HG03571 (cell line): ENCODE measurements at regions not wholly inside any gene's neighbourhood (a gene's known extent, or its start where the extent isn't known, plus 50 kb on each side); places are given as distances from the start of the nearest gene placed in this dataset.

Experiments
- ATAC-seq: cut with Tn5 transposase; IDR thresholded peaks from one replicate; pipeline ENCODE4 v1.9.1; 2021; ENCODE audit not compliant: unreplicated experiment

GRCh38 chrX:109926743-109927662, 75.9 kb upstream of the TMEM164 start:
- ATAC-seq: no peak

DNA sequence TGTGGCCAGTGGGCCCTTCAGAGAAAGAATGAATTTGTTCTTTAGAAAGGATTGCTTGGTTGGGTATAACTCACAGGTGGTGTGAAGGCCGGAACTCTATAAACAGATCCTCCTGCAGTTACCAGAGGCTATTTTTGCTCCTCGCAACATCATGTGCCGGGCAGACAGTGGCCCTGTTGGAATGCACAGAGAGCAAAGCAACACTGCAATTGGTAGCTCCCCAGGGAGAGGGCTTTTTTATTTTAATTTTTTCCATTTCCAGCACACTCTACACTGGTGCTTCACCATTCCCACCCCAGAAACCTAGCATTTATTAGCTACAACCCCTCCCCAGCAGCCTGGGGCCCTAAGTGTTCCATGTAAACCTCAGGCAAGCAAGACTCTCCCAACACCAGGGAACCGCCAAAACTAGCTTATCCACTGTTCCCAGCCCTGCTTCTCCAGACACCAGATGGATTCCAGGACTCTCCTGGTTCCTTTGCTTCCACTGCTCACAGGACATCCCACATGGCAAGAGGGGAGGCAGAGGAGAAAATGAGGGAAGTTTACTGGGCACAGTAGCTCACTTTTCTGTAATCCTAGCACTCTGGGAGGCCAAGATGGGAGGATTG, 75.1 kb upstream of the TMEM164 start:
- ATAC-seq: no peak

DNA sequence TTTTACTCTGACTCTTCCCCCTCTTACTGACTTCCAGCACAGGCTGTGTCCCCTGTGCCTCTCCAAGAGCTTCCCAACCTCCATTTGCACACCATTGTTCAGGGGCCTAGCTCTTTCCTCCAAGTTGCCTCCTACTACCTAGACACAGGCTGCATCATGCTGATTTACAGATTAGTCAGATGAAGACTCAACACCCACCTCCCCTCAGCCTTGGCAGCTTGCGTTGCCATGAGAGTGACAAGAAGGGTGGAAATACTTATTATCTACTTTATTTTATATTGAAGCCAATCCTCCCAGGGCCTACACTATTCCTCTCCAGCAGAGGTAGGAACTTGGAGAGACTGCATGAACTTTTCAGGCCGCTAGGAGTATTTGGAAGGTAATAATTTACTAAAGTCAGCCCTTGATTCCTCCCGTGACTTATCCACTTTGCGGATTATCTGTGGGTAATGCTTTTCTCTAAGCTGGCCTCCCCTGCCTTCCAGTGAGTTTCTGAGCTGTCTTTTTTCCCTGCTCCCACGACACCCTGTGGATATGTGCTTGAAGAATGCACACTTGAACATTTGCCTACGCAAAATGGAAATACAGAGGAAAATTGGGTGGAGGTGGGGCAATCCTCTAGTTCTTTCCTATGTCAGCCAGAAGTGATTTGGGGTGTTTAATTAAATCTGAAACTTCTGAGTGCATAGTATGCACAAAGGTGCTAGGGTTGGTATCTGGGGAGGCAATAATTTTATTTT, 74.1 kb upstream of the TMEM164 start:
- no peak for ATAC-seq

- no peak for ATAC-seq
These were observed 71.2 kb upstream of the TMEM164 start for GRCh38 chrX:109931677-109932076.

DNA sequence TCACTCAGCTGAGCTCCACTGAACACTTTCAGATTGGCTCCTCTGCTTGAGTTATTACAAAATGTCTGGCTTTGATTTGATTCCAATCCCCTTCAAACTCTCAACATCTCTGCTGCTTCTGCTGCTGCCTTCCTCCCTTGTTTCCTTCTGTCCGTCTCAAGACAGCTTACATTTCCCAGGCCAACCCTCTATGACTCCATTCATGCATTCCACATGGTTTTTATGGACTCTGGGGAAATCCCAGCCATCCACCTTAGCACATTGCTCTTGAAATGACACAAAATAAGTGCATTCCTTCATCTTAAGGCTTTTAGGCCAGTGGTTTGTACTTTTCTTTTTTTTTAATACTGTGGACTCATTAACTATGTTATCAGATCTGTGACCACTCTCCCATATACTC, 68.5 kb upstream of the TMEM164 start:
- ATAC-seq: no peak

DNA sequence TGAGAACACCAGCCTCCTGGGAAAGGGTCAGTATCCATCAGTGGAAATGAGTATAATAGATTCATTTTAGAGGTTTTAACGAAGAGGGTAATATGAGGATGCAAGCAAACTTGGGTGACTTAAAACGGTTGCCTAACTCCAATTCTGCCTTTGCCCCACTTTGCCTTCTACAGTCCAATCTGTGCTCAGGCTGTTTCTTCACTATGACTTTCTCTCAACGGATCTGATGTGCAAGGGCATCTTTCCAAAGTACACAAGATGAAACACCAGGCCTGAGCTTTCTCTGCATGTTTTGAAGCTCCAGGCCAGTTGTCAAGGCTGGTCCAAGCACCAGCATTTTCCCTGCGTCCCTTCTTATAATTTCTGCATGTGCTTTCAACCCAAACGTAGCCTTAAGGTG, 68.0 kb upstream of the TMEM164 start:
- ATAC-seq: no peak

- no peak for ATAC-seq
These were observed 66.8 kb upstream of the TMEM164 start for GRCh38 chrX:109936114-109936513.

DNA sequence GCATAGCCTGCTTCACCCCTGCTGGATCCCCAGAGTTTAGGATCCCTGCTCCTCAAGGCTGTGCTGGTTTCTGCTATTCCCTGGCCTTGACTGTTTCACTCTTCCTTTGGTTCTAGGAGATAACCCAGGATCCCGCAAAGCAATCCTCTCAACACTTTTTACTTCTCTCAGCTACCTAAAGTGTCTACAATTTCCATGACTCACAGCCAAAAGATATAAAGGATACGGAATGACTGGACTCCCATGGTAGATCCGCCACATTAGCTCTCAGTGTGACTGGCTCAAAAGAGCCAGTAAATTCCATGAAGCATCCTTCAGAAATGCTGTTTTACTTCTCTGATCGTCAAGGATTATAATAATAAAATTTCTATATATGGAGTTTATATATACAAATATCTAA, 66.3 kb upstream of the TMEM164 start:
- ATAC-seq: no peak

- no peak for ATAC-seq
These were observed 63.4 kb upstream of the TMEM164 start for GRCh38 chrX:109939498-109939897.

GRCh38 chrX:109940411-109940810, 62.5 kb upstream of the TMEM164 start:
- no peak for ATAC-seq

- ATAC-seq: no peak
These were observed 59.7 kb upstream of the TMEM164 start for GRCh38 chrX:109943092-109943739.

DNA sequence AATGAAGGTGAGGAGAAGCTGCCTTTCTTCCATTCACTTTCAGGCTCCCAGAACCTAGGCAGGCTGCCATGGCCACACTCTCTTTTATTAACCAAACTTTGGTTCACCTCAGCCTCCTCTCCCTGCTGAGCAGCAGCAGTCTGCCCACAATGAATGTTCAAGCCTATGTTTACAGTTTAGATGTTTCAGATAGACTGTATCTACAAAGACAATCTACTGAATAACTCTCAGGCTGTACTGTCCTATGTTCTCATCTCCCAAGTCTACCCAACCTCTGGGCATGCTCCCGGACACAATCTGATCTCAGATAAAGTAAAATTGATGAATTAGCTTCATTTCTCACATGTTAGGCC, 59.2 kb upstream of the TMEM164 start:
- ATAC-seq: no peak

DNA sequence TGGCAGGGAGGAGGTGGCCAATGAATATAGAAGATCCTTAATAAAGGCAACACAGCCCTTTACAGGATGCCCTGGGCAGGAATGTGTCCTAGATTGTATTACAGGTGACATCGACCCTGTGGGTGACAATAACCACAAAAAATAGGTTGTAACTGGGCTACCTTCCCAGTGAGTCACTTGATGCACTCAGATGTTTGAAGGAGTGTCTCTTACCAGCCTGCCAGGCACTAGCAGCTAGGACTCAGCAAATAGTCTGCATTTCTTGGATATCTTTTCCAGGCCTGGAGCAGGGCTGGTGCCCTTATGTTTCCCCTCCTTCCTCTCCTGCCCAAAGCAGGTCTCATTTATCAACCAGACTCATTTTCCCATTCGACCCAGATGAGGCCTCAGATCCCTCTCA, 50.9 kb upstream of the TMEM164 start:
- no peak for ATAC-seq

GRCh38 chrX:109952985-109953905, 49.7 kb upstream of the TMEM164 start:
- ATAC-seq: no peak
